Esophagus squamous epithelium (tissue), 4 donors: ENCODE measurements at regions not wholly inside any gene's neighbourhood (a gene's known extent, or its start where the extent isn't known, plus 50 kb on each side); places are given as distances from the start of the nearest gene placed in this dataset.

Experiments
- CTCF ChIP-seq, 6 experiments: fragments of 450-650 bp in 4 of 6; fragments of 200-600 bp in 2 of 6; sonication (generic) in 2 of 6; IDR thresholded peaks; one replicate each; pipeline ENCODE4 v1.5.1; 2016 to 2019; ENCODE audit warnings: antibody characterized with exemption in 6 of 6, mild to moderate bottlenecking in 4 of 6, moderate library complexity in 4 of 6
- POLR2A ChIP-seq, 4 donors: fragments of 450-650 bp; IDR thresholded peaks; one replicate each; pipeline ENCODE4 v1.6.1; 2017; ENCODE audit warnings: antibody characterized with exemption in 4 of 4, mild to moderate bottlenecking in 4 of 4, moderate library complexity in 3 of 4

GRCh38 chr14:84789012-84789411, 740.9 kb upstream of the FLRT2 start:
- TF ChIP-seq CTCF (IDR thresholded peaks at IDR 0.05) (no peak), POLR2A (IDR thresholded peaks at IDR 0.05) (no peak)
